SK-N-SH (cell line): ENCODE measurements at regions not wholly inside any gene's neighbourhood (a gene's known extent, or its start where the extent isn't known, plus 50 kb on each side); places are given as distances from the start of the nearest gene placed in this dataset.
"Not testable (repeated sequence)": the region's sequence is repeated elsewhere in the genome, so short reads cannot be mapped to it uniquely, and the experiment has no call there.

ENCODE experiments used
- NFIC ChIP-seq: IDR thresholded peaks from 2 replicates; pipeline ENCODE4 v1.4.0; 2012; ENCODE audit warnings: borderline replicate concordance
- POLR2AphosphoS5 ChIP-seq: IDR thresholded peaks from 2 replicates; pipeline ENCODE4 v1.6.1; 2012; ENCODE audit warnings: low read depth, low read length
- RCOR1 ChIP-seq: fragments of 150-350 bp; IDR thresholded peaks from 2 replicates; pipeline ENCODE4 v1.6.1; 2017; ENCODE audit warnings: antibody characterized with exemption, low read length
- RFX5 ChIP-seq: IDR thresholded peaks from 2 replicates; pipeline ENCODE4 v1.6.1; 2012; ENCODE audit warnings: mild to moderate bottlenecking, improper control_type of control experiment, low read length
- TEAD4 ChIP-seq: IDR thresholded peaks from 2 replicates; pipeline ENCODE4 v1.4.0; 2012; ENCODE audit warnings: mild to moderate bottlenecking, borderline replicate concordance; ENCODE audit not compliant: insufficient read depth
- YY1 ChIP-seq: IDR thresholded peaks from 2 replicates; pipeline ENCODE4 v1.4.0; 2012; ENCODE audit warnings: low read depth, mild to moderate bottlenecking
- TF ChIP-seq, protein P1 (sequence below): IDR thresholded peaks from 2 replicates; pipeline ENCODE4; 2012
- TF ChIP-seq, protein P2 (sequence below): fragments of 200-600 bp; sonication (generic); IDR thresholded peaks from 2 replicates; pipeline ENCODE4 v1.6.1; 2017; ENCODE audit warnings: antibody characterized with exemption, mild to moderate bottlenecking, moderate library complexity

DNA sequence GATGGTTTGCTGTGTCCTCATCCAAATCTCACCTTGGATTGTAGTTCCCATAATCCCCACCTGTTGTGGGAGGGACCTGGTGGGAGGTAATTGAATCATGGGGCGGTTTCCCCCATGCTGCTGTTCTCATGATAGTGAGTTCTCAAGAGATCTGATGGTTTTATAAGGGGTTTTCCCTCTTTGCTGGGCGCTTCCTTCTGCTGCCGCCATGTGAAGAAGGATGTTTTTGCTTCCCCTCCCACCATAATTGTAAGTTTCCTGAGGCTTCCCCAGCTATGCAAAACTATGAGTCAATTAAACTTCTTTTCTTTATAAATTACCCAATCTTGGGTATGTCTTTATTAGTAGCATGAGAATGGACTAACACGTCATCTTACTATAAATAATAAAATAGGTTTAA, 55.7 kb upstream of the OGFRL1 start:
- TF ChIP-seq, protein P1, sequence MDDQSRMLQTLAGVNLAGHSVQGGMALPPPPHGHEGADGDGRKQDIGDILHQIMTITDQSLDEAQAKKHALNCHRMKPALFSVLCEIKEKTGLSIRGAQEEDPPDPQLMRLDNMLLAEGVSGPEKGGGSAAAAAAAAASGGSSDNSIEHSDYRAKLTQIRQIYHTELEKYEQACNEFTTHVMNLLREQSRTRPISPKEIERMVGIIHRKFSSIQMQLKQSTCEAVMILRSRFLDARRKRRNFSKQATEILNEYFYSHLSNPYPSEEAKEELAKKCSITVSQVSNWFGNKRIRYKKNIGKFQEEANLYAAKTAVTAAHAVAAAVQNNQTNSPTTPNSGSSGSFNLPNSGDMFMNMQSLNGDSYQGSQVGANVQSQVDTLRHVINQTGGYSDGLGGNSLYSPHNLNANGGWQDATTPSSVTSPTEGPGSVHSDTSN = not testable (repeated sequence)
- TF ChIP-seq, protein P2, sequence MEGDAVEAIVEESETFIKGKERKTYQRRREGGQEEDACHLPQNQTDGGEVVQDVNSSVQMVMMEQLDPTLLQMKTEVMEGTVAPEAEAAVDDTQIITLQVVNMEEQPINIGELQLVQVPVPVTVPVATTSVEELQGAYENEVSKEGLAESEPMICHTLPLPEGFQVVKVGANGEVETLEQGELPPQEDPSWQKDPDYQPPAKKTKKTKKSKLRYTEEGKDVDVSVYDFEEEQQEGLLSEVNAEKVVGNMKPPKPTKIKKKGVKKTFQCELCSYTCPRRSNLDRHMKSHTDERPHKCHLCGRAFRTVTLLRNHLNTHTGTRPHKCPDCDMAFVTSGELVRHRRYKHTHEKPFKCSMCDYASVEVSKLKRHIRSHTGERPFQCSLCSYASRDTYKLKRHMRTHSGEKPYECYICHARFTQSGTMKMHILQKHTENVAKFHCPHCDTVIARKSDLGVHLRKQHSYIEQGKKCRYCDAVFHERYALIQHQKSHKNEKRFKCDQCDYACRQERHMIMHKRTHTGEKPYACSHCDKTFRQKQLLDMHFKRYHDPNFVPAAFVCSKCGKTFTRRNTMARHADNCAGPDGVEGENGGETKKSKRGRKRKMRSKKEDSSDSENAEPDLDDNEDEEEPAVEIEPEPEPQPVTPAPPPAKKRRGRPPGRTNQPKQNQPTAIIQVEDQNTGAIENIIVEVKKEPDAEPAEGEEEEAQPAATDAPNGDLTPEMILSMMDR = not testable (repeated sequence)
- not testable (repeated sequence) for TF ChIP-seq RCOR1, NFIC, RFX5, POLR2AphosphoS5, YY1, TEAD4
